ENCODE measurements at regions not wholly inside any gene's neighbourhood (a gene's known extent, or its start where the extent isn't known, plus 50 kb on each side); places are given as distances from the start of the nearest gene placed in this dataset.
"Not testable (repeated sequence)": the region's sequence is repeated elsewhere in the genome, so short reads cannot be mapped to it uniquely, and the experiment has no call there.

DNA sequence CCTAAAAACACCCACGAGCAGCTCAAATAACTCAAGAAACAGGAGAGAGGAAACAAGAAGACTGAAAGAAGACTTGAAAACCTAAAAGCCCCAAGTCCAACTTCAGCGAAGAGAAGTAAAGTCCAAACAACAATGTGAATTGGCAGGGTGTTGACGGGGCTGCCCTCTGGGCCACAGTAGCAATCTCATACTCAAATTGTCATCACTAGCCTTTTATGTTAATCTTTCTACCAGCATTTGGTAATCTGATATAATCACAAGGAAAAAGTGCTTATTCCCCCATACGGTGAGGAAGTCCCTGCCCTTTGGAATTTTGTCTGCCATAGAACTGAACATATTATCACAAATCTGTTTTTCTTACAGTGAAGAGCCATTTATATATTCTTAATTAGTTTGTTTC, 51.5 kb upstream of the IFNE start:
- intact Hi-C loops (cut with DNase I), result no loop called here
- ATAC-seq (no peak), DNase-seq (ENCODE audit: missing footprints) (no peak)

- intact Hi-C loops (cut with DNase I), result no loop called here
- DNase-seq (ENCODE audit: missing footprints) (no peak), ATAC-seq (no peak)
Observed at GRCh38 chr9:21535396-21535795, 53.3 kb upstream of the IFNE start.

DNA sequence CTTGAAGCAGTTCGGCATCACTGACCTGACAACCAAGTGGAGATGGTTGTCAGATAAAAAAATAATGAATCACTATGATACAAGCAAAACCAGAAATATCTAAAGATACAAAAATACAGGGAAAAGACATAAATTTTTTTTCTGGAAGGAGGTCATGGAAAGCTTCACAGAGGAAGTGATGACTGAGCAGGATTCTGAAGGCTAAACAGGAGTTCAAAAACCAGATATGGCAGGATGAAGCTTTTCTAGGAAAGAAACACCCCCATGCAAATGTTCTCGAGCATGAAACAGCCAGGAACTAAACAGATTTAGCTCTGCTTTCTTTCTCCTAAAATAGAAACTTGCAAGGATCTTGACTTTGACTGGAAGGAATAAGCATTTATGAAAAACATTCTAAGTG, 60.7 kb upstream of the IFNE start:
- ATAC-seq, result no peak
- intact Hi-C loops (cut with DNase I), result no loop called here
- no peak for DNase-seq (ENCODE audit: missing footprints)

- DNase-seq (ENCODE audit: missing footprints) (no peak), ATAC-seq (no peak)
- intact Hi-C loops (cut with DNase I), result no loop called here
Observed at GRCh38 chr9:21543187-21543586, 61.1 kb upstream of the IFNE start.

- intact Hi-C loops (cut with DNase I); DNase-seq (ENCODE audit: missing footprints); ATAC-seq: not testable (repeated sequence)
Observed at GRCh38 chr9:21543816-21544215, 61.7 kb upstream of the IFNE start.

DNA sequence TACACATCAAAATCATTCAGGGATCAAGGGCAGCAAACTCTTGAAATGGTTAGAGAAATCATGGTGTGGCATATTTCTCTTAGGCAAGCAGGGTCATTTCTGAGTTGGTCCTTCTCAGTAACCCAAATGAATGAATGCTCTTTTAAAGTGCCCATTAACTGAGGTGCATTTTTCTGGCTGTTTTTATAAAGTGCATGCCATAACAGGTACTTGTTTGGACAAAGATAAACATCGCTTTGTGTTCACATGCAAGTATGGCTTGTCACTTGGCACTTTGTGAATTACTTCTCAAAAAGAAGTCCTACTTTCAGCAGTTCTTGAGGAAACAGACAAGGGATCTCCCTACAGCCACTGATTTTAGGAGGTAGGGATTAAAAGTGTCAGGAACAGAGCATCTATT, 64.8 kb upstream of the IFNE start:
- no peak for ATAC-seq
- no peak for DNase-seq (ENCODE audit: missing footprints)
- intact Hi-C loops (cut with DNase I), result no loop called here

DNA sequence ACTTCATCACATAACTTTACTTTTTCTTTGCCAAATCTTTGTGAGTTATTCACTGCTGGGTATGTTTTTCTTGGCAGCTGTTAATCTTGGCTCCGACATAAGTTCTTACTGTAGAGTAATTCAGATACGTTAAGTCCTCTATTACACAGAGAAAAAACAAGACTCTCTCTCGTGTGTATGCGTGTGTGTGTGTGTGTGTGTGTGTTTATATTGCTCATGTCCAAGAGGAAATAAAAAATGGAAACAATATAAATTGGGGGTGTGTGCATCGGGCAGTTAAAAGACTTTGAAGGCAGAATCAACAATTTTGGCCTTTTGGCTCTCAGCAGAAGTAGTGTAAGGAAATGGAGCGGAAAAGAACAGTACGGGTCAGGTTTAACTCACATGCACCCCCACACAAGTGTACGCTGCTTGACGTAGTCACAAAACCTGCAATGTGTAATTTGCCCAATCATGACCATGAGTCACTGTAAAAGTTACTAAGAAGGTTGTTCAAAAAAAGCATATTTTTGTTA, 67.2 kb upstream of the IFNE start:
- intact Hi-C loops (cut with DNase I), result no loop called here
- DNase-seq (ENCODE audit: missing footprints) (no peak), ATAC-seq (peak; percentile 34)

DNA sequence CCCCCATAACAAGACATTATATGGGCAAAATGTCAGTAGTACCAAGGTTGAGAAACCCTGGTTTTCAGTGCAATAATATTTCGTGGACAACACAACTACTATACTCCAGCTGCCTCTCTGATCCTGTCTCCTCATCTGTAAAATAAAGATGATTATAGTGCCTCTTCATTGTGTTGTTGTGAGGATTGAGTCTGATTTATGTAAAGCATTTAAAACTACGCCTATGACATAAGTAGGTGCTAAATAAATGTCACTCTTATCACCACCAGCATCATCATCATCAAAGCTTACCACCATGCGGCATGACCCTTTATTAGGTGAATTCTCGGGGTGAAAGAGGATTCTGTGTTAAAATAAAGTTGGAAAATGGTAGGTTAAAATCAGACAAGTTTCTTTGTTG, 67.8 kb upstream of the IFNE start:
- DNase-seq (ENCODE audit: missing footprints), result no peak
- intact Hi-C loops (cut with DNase I), result no loop called here
- no peak for ATAC-seq

GRCh38 chr9:21550392-21550791, 68.3 kb upstream of the IFNE start:
- intact Hi-C loops (cut with DNase I), result no loop called here
- DNase-seq (ENCODE audit: missing footprints) (no peak), ATAC-seq (no peak)

GRCh38 chr9:21551401-21551800, 69.3 kb upstream of the IFNE start:
- no peak for DNase-seq (ENCODE audit: missing footprints)
- no peak for ATAC-seq
- intact Hi-C loops (cut with DNase I), result no loop called here

DNA sequence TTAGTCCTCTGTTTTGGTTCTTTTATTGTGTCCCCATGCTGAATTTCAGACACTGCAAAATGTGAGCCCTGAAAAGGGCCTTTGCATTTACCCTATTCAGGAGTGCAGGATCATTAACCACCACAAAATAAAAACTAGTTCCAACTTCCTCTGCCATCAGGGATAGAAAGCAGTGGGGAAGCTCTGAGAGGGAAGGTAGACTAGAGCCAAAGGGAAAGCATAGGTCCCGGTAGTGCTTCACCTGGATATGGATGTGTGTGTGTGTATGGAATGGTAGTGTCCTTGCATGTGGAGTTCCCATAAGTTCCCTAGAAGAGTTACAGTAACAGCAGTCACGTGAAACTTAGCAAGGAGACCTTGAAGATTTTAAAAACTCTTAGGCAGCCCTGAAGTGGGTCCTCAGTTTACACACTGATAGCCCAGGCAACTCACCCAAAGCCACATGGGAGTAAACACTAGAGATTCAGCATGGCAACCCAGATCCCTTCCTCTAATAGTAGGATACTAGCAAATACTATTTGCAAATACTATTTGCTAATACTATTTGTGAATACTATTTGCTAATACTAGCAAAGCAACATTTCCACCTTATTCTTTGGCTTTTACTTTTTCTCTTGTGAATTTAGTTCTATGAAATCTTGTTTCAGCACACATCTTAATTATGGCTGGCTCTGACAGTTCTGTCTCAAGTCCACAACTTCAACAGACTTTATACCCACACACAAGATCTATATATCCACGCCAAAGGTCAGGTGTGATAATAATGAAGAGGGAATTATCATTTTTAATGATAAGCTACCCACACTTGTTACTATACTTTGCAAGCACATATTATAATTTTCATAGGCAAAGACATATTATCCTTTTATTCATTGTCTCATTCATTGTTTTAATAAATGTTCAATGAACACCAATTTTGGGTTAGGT, 70.4 kb upstream of the IFNE start:
- no peak for ATAC-seq
- no peak for DNase-seq (ENCODE audit: missing footprints)
- intact Hi-C loops (cut with DNase I), result no loop called here

DNA sequence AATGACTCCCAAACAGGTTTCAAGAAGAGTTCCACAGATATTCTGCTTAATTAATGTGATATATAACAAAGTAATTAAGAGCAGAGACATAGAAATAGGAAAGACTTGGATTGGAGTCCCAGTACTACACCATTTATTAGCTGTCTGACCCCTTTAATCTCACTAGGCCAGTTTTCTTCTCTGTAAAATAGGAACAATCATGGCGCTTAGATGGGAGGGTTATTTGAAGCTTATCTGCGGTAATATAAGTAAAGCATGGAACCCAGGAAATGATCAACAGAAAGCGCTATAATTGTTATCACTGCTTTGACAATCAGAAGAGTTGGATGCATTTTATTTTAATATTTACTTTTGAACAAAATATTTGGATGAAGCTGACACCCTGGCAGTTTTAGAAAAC, 71.3 kb upstream of the IFNE start:
- intact Hi-C loops (cut with DNase I), result no loop called here
- no peak for ATAC-seq
- no peak for DNase-seq (ENCODE audit: missing footprints)

GRCh38 chr9:21554813-21555212, 72.7 kb upstream of the IFNE start:
- no peak for ATAC-seq

DNA sequence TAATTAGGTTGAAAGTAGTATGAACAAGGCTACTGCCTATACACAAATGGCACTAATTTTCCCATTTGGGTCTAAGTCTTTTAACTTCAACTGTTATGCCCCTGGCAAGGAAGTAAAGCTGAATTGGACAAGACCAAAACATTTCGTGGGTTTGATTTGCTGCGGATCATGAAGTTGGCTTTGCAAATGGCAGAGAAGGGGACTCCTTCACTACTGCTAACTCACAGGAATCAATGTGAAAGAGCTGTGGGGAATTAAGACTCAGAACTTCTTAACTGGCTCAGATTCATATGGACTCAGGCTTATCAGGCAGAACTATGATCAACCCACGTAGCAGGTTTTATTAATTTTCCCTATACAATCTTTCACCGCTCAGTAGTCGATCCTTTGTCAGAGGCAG, 73.8 kb upstream of the IFNE start:
- DNase-seq (ENCODE audit: missing footprints), result no peak

More at GRCh38 chr9:21554813-21555212, 72.7 kb upstream of the IFNE start:
- DNase-seq (ENCODE audit: missing footprints), result no peak
- intact Hi-C loops (cut with DNase I), result no loop called here

GRCh38 chr9:21556581-21557427, 74.7 kb upstream of the IFNE start:
- intact Hi-C loops (cut with DNase I), result no loop called here
- DNase-seq (ENCODE audit: missing footprints) (no peak), ATAC-seq (no peak)

More for the DNA sequence above, 73.8 kb upstream of the IFNE start:
- intact Hi-C loops (cut with DNase I), result no loop called here
- ATAC-seq, result no peak

DNA sequence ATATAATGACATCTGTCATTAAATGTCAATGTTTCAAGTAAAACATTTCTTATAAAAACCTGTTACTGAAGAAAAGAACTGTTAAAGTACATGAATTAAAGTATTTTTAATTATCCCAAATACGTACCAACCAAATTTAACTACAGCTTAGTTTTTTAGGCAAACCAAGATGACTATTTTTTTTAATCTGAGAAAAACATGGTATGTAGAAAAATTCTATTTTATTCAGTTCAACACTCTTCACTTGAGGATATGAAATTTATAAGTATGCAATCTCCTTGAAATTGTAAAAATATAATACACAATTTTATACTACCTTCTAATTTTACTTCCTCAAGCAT, 75.3 kb upstream of the IFNE start:
- ATAC-seq, result no peak
- DNase-seq (ENCODE audit: missing footprints), result no peak
- intact Hi-C loops (cut with DNase I), result no loop called here

DNA sequence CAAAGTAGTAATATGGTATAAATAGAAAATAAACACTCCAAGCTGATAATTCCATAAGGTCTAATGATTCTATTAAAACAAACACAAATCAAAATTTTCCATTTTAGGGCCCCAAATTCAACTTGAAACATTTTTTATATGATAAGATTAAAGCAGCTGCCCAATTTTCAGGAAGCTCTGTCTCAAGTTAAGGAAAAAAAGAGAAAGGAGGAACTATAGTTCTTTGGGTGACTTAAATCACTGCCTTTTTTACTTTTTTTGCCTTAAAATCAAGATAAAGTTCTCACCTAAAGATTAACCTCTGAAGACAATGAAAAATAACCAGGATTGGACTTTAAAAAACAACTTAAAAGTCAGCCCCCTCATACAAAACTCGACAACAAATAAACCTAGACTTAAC, 76.0 kb upstream of the IFNE start:
- DNase-seq (ENCODE audit: missing footprints), result no peak
- no peak for ATAC-seq
- intact Hi-C loops (cut with DNase I), result no loop called here

- intact Hi-C loops (cut with DNase I), result no loop called here
- no peak for ATAC-seq
- no peak for DNase-seq (ENCODE audit: missing footprints)
Observed at GRCh38 chr9:21558615-21559401, 76.7 kb upstream of the IFNE start.

All from Right ventricle myocardium inferior (tissue), 1 donor.